GM23338 (cell line): ENCODE measurements at regions not wholly inside any gene's neighbourhood (a gene's known extent, or its start where the extent isn't known, plus 50 kb on each side); places are given as distances from the start of the nearest gene placed in this dataset.

ENCODE experiments used
- ATAC-seq: fragments of 200-7000 bp; cut with Tn5 transposase; 3 replicates; pipeline ENCODE4 v1.9.1; 2020
- DNase-seq: peaks from one replicate; pipeline ENCODE4 v3.0.0-alpha.2; 2015; ENCODE audit warnings: low spot score
- H2AFZ ChIP-seq: fragments of 200-600 bp; sonication (generic); 2 replicates; pipeline ENCODE4 v1.8.0; 2016; ENCODE audit warnings: antibody characterized with exemption, mild to moderate bottlenecking, moderate library complexity
- H3F3A ChIP-seq: fragments of 200-600 bp; sonication (generic); replicated peaks from 2 replicates; pipeline ENCODE4 v1.8.0; 2017; ENCODE audit warnings: antibody characterized with exemption, mixed run types, low read depth
- H3K27ac ChIP-seq: fragments of 200-600 bp; sonication (generic); 2 replicates; pipeline ENCODE4 v1.6.1; 2016; ENCODE audit warnings: low read depth
- H3K27me3 ChIP-seq: fragments of 200-600 bp; sonication (generic); 2 replicates; pipeline ENCODE4 v1.8.0; 2016; ENCODE audit warnings: mild to moderate bottlenecking, mixed run types, moderate library complexity; ENCODE audit not compliant: insufficient read depth
- H3K36me3 ChIP-seq: fragments of 200-600 bp; sonication (generic); 2 replicates; pipeline ENCODE4 v1.8.0; 2016; ENCODE audit warnings: mild to moderate bottlenecking; ENCODE audit not compliant: insufficient read depth
- H3K4me1 ChIP-seq: fragments of 200-600 bp; sonication (generic); 2 replicates; pipeline ENCODE4 v1.8.0; 2016; ENCODE audit warnings: mild to moderate bottlenecking, moderate library complexity; ENCODE audit not compliant: insufficient read depth
- H3K4me2 ChIP-seq: fragments of 200-600 bp; sonication (generic); 2 replicates; pipeline ENCODE4 v1.7.1; 2017; ENCODE audit warnings: mixed run types
- H3K4me3 ChIP-seq: fragments of 200-600 bp; sonication (generic); 2 replicates; pipeline ENCODE4 v1.6.1; 2016; ENCODE audit warnings: mixed run types
- H3K79me2 ChIP-seq: fragments of 200-600 bp; sonication (generic); replicated peaks from 2 replicates; pipeline ENCODE4 v1.8.0; 2017; ENCODE audit warnings: mild to moderate bottlenecking; ENCODE audit not compliant: insufficient read depth
- H3K9me2 ChIP-seq: fragments of 200-600 bp; sonication (generic); 2 replicates; pipeline ENCODE4 v1.8.0; 2017; ENCODE audit not compliant: insufficient read depth
- H4K20me1 ChIP-seq: fragments of 200-600 bp; sonication (generic); replicated peaks from 2 replicates; pipeline ENCODE4 v1.8.0; 2017; ENCODE audit warnings: mild to moderate bottlenecking; ENCODE audit not compliant: insufficient read depth
- H3K27ac Mint-ChIP-seq: 2 replicates; pipeline ENCODE4 v1.8.0; 2020; ENCODE audit warnings: inconsistent platforms, mild to moderate bottlenecking, moderate library complexity, mixed read lengths
- H3K27me3 Mint-ChIP-seq: 3 replicates; pipeline ENCODE4 v1.8.0; 2022; ENCODE audit warnings: low read depth, mild to moderate bottlenecking, moderate library complexity, mixed read lengths, inconsistent platforms; ENCODE audit not compliant: insufficient read depth, poor library complexity
- H3K36me3 Mint-ChIP-seq: 3 replicates; pipeline ENCODE4 v1.8.0; 2021; ENCODE audit warnings: low read depth, mild to moderate bottlenecking, inconsistent platforms, moderate library complexity, mixed read lengths
- H3K4me1 Mint-ChIP-seq: 3 replicates; pipeline ENCODE4 v1.8.0; 2020; ENCODE audit warnings: mild to moderate bottlenecking, inconsistent platforms, mixed read lengths
- H3K4me3 Mint-ChIP-seq: 3 replicates; pipeline ENCODE4 v1.8.0; 2021; ENCODE audit warnings: moderate library complexity, mild to moderate bottlenecking, inconsistent platforms, mixed read lengths
- H3K9me3 Mint-ChIP-seq: 3 replicates; pipeline ENCODE4 v1.8.0; 2020; ENCODE audit warnings: moderate library complexity, mild to moderate bottlenecking, inconsistent platforms, mixed read lengths
- CREB1 ChIP-seq: fragments of 250-450 bp; sonication (Bioruptor Pico); IDR thresholded peaks from 2 replicates; pipeline ENCODE4 v1.5.0; 2020; ENCODE audit warnings: low read depth, mild to moderate bottlenecking, moderate library complexity
- EZH2 ChIP-seq: fragments of 200-600 bp; sonication (generic); IDR thresholded peaks from one replicate; pipeline ENCODE4 v1.8.0; 2017; ENCODE audit warnings: antibody characterized with exemption, mild to moderate bottlenecking, low read depth; ENCODE audit not compliant: unreplicated experiment
- EZH2phosphoT487 ChIP-seq: fragments of 200-600 bp; sonication (generic); IDR thresholded peaks from one replicate; pipeline ENCODE4 v1.8.1; 2018; ENCODE audit warnings: antibody characterized with exemption; ENCODE audit not compliant: unreplicated experiment
- JUNB ChIP-seq: IDR thresholded peaks from one replicate; pipeline ENCODE4 v1.6.1; 2016; ENCODE audit warnings: antibody characterized with exemption; ENCODE audit not compliant: unreplicated experiment
- NANOG ChIP-seq: IDR thresholded peaks from 2 replicates; pipeline ENCODE4 v1.6.1; 2016; ENCODE audit warnings: antibody characterized with exemption, borderline replicate concordance
- POLR2AphosphoS5 ChIP-seq: IDR thresholded peaks from 2 replicates; pipeline ENCODE4 v1.6.1; 2016; ENCODE audit warnings: antibody characterized with exemption, low read depth
- STAT1 ChIP-seq: IDR thresholded peaks from one replicate; pipeline ENCODE4 v1.6.1; 2016; ENCODE audit warnings: antibody characterized with exemption; ENCODE audit not compliant: unreplicated experiment
- ZNF114 ChIP-seq: fragments of 250-450 bp; sonication (Bioruptor Pico); IDR thresholded peaks from 2 replicates; pipeline ENCODE4 v1.5.0; 2020; ENCODE audit warnings: mild to moderate bottlenecking, moderate library complexity
- ZNF331 ChIP-seq: fragments of 250-450 bp; sonication (Bioruptor Pico); IDR thresholded peaks from 2 replicates; pipeline ENCODE4 v1.5.0; 2020; ENCODE audit warnings: low read depth, mild to moderate bottlenecking, moderate library complexity
- TF ChIP-seq, protein P1 (sequence below), 2 experiments: fragments of 200-600 bp in 1 of 2; sonication (generic) in 1 of 2; conservative IDR thresholded peaks; 2 replicates each; pipeline versions ENCODE4 v1.5.1 to v1.6.1; 2016 to 2017; ENCODE audit warnings: antibody characterized with exemption in 2 of 2, low read depth in 2 of 2, mild to moderate bottlenecking in 2 of 2, moderate library complexity in 1 of 2
- TF ChIP-seq, protein P2 (sequence below): fragments of 250-450 bp; sonication (Bioruptor Pico); IDR thresholded peaks from 2 replicates; pipeline ENCODE4 v1.5.0; 2020; ENCODE audit warnings: mild to moderate bottlenecking, moderate library complexity
- TF ChIP-seq, protein P3 (sequence below): IDR thresholded peaks from 2 replicates; pipeline ENCODE4 v1.6.1; 2016; ENCODE audit warnings: antibody characterized with exemption
- TF ChIP-seq, protein P4 (sequence below): IDR thresholded peaks from one replicate; pipeline ENCODE4 v1.6.1; 2018; ENCODE audit warnings: antibody characterized with exemption; ENCODE audit not compliant: unreplicated experiment

DNA sequence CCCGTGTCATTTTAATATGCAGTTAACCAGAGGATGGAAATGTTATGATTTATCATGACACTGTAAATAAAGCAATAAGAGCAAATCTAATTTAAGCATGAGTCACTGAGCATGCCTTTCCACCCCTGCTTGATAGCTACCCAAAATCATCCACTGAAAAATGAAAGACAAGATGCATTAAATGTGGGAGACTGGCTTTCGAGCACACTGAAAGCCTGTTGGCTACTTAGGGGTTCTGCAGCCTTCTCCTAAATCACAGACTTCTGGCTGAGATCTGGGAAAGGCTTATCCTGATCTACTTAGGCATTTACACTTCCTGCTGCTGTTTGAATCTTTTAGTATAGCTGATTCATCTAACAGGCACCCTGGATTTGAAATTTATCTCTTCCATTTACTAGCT is 778.3 kb upstream of the CDH7 start:
- no peak for TF ChIP-seq POLR2AphosphoS5
- no peak for TF ChIP-seq EZH2
- TF ChIP-seq, protein P1, sequence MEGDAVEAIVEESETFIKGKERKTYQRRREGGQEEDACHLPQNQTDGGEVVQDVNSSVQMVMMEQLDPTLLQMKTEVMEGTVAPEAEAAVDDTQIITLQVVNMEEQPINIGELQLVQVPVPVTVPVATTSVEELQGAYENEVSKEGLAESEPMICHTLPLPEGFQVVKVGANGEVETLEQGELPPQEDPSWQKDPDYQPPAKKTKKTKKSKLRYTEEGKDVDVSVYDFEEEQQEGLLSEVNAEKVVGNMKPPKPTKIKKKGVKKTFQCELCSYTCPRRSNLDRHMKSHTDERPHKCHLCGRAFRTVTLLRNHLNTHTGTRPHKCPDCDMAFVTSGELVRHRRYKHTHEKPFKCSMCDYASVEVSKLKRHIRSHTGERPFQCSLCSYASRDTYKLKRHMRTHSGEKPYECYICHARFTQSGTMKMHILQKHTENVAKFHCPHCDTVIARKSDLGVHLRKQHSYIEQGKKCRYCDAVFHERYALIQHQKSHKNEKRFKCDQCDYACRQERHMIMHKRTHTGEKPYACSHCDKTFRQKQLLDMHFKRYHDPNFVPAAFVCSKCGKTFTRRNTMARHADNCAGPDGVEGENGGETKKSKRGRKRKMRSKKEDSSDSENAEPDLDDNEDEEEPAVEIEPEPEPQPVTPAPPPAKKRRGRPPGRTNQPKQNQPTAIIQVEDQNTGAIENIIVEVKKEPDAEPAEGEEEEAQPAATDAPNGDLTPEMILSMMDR (conservative IDR thresholded peaks at IDR 0.05; ENCODE audit: low read depth in 2 of 2) = no peak
- no peak for TF ChIP-seq JUNB
- TF ChIP-seq ZNF114 = no peak
- TF ChIP-seq, protein P2, sequence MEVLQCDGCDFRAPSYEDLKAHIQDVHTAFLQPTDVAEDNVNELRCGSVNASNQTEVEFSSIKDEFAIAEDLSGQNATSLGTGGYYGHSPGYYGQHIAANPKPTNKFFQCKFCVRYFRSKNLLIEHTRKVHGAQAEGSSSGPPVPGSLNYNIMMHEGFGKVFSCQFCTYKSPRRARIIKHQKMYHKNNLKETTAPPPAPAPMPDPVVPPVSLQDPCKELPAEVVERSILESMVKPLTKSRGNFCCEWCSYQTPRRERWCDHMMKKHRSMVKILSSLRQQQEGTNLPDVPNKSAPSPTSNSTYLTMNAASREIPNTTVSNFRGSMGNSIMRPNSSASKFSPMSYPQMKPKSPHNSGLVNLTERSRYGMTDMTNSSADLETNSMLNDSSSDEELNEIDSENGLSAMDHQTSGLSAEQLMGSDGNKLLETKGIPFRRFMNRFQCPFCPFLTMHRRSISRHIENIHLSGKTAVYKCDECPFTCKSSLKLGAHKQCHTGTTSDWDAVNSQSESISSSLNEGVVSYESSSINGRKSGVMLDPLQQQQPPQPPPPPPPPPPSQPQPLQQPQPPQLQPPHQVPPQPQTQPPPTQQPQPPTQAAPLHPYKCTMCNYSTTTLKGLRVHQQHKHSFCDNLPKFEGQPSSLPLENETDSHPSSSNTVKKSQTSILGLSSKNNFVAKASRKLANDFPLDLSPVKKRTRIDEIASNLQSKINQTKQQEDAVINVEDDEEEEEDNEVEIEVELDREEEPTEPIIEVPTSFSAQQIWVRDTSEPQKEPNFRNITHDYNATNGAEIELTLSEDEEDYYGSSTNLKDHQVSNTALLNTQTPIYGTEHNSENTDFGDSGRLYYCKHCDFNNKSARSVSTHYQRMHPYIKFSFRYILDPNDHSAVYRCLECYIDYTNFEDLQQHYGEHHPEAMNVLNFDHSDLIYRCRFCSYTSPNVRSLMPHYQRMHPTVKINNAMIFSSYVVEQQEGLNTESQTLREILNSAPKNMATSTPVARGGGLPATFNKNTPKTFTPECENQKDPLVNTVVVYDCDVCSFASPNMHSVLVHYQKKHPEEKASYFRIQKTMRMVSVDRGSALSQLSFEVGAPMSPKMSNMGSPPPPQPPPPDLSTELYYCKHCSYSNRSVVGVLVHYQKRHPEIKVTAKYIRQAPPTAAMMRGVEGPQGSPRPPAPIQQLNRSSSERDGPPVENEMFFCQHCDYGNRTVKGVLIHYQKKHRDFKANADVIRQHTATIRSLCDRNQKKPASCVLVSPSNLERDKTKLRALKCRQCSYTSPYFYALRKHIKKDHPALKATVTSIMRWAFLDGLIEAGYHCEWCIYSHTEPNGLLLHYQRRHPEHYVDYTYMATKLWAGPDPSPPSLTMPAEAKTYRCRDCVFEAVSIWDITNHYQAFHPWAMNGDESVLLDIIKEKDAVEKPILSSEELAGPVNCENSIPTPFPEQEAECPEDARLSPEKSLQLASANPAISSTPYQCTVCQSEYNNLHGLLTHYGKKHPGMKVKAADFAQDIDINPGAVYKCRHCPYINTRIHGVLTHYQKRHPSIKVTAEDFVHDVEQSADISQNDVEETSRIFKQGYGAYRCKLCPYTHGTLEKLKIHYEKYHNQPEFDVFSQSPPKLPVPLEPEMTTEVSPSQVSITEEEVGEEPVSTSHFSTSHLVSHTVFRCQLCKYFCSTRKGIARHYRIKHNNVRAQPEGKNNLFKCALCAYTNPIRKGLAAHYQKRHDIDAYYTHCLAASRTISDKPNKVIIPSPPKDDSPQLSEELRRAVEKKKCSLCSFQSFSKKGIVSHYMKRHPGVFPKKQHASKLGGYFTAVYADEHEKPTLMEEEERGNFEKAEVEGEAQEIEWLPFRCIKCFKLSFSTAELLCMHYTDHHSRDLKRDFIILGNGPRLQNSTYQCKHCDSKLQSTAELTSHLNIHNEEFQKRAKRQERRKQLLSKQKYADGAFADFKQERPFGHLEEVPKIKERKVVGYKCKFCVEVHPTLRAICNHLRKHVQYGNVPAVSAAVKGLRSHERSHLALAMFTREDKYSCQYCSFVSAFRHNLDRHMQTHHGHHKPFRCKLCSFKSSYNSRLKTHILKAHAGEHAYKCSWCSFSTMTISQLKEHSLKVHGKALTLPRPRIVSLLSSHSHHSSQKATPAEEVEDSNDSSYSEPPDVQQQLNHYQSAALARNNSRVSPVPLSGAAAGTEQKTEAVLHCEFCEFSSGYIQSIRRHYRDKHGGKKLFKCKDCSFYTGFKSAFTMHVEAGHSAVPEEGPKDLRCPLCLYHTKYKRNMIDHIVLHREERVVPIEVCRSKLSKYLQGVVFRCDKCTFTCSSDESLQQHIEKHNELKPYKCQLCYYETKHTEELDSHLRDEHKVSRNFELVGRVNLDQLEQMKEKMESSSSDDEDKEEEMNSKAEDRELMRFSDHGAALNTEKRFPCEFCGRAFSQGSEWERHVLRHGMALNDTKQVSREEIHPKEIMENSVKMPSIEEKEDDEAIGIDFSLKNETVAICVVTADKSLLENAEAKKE (CRISPR knock-in tag) = no peak
- no peak for TF ChIP-seq STAT1
- TF ChIP-seq CREB1 (CRISPR knock-in tag) = no peak
- TF ChIP-seq, protein P3, sequence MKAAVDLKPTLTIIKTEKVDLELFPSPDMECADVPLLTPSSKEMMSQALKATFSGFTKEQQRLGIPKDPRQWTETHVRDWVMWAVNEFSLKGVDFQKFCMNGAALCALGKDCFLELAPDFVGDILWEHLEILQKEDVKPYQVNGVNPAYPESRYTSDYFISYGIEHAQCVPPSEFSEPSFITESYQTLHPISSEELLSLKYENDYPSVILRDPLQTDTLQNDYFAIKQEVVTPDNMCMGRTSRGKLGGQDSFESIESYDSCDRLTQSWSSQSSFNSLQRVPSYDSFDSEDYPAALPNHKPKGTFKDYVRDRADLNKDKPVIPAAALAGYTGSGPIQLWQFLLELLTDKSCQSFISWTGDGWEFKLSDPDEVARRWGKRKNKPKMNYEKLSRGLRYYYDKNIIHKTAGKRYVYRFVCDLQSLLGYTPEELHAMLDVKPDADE = no peak
- TF ChIP-seq EZH2phosphoT487 = no peak
- TF ChIP-seq, protein P4, sequence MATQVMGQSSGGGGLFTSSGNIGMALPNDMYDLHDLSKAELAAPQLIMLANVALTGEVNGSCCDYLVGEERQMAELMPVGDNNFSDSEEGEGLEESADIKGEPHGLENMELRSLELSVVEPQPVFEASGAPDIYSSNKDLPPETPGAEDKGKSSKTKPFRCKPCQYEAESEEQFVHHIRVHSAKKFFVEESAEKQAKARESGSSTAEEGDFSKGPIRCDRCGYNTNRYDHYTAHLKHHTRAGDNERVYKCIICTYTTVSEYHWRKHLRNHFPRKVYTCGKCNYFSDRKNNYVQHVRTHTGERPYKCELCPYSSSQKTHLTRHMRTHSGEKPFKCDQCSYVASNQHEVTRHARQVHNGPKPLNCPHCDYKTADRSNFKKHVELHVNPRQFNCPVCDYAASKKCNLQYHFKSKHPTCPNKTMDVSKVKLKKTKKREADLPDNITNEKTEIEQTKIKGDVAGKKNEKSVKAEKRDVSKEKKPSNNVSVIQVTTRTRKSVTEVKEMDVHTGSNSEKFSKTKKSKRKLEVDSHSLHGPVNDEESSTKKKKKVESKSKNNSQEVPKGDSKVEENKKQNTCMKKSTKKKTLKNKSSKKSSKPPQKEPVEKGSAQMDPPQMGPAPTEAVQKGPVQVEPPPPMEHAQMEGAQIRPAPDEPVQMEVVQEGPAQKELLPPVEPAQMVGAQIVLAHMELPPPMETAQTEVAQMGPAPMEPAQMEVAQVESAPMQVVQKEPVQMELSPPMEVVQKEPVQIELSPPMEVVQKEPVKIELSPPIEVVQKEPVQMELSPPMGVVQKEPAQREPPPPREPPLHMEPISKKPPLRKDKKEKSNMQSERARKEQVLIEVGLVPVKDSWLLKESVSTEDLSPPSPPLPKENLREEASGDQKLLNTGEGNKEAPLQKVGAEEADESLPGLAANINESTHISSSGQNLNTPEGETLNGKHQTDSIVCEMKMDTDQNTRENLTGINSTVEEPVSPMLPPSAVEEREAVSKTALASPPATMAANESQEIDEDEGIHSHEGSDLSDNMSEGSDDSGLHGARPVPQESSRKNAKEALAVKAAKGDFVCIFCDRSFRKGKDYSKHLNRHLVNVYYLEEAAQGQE = no peak
- no peak for TF ChIP-seq ZNF331 (CRISPR knock-in tag)
- no peak for TF ChIP-seq NANOG
- Mint-ChIP-seq H3K4me3 (no peak overlapping the region), H3K27ac (no peak overlapping the region), H3K27me3 (no peaks in the 10 kb centered on the region), H3K4me1 (peaks cover 12% of the 10 kb centered on the region; the same call in 2 of the 3 replicates), H3K36me3 (no peaks in the 10 kb centered on the region), H3K9me3 (no peaks in the 10 kb centered on the region)
- no peak overlapping the region for H3K27ac ChIP-seq
- no peak overlapping the region for H3K4me3 ChIP-seq
- no peaks in the 10 kb centered on the region for H3K79me2 ChIP-seq
- H3K36me3 ChIP-seq = no peaks in the 10 kb centered on the region
- H3K4me1 ChIP-seq = 0 out of 2 replicates have a peak, but pooled peaks cover 3% of the 10 kb centered on the region
- no peaks in the 10 kb centered on the region for H3F3A ChIP-seq
- ATAC-seq (peak; percentile 61), DNase-seq (peak; percentile 27)
- no peak overlapping the region for H2AFZ ChIP-seq
- no peaks in the 10 kb centered on the region for H3K9me2 ChIP-seq
- no peaks in the 10 kb centered on the region for H3K27me3 ChIP-seq
- no peak overlapping the region for H3K4me2 ChIP-seq
- H4K20me1 ChIP-seq = no peaks in the 10 kb centered on the region
